GM18498 (cell line): ENCODE measurements at regions not wholly inside any gene's neighbourhood (a gene's known extent, or its start where the extent isn't known, plus 50 kb on each side); places are given as distances from the start of the nearest gene placed in this dataset.
"Not testable (repeated sequence)": the region's sequence is repeated elsewhere in the genome, so short reads cannot be mapped to it uniquely, and the experiment has no call there.

Experiments used
- ATAC-seq: cut with Tn5 transposase; IDR thresholded peaks from one replicate; pipeline ENCODE4 v1.9.1; 2021; ENCODE audit warnings: mild to moderate bottlenecking, moderate library complexity; ENCODE audit not compliant: unreplicated experiment

DNA sequence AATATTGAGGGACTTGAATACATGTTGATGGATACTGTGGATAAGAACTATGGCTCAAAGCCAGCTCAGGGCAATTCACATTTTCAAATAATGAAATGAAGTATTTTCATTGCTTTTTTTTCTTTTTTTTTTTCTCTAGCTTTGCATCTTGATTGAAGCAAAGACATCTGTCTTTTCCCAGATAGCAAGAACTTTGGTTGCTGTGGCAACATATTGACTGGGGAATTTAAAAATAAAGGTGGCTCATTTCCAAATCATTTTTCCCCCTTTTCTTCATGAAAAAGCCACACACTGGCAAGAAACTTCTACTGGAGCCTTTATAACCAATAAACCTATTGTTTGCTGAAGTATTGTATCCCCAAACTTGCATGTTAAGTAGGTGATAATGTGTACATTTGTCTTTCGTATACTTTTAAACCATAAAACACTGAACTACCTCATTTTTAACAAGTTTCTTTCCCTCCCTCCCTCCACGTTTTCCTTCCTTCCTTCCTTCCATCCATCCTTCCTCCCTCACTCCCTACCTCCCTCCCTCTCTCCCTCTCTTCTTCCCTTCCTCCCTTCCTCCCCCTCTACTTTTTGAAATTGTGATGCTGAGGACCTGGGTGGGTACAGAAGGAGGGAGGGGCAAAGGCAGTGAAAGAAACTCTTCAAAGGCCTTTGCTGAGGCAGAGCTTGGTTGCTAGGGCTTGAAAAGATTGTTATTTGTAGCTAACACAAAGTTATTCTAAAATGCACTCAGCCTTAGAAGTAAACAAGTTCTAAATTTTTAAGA, 343.5 kb upstream of the SPRY2 start:
- no peak for ATAC-seq

DNA sequence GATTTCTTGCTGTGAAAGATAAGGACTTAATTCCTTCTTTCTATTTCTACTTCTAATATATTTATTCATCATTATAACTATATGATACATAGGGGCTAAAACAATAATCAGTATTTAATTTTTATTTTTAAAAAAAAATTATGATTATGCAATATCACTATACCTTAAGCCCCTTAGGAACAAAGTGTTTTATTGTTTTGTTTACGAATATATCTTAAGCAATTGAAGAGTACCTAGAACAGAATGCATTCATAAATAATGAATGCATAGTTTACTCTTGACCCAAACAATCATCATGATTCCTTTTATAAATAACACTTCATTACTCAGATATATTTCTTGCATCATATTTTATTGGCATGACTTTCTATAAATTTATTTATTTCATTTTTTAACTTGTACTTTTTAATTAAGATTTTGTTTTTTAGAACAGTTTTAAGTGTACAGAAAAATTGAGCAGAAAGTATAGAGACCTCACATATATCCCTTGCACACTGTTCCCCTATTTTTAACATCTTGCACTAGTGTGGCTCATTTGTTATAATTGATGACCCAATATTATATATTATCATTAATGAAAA, 339.9 kb upstream of the SPRY2 start:
- no peak for ATAC-seq

GRCh38 chr13:80679423-80679822, 338.5 kb upstream of the SPRY2 start:
- ATAC-seq, result no peak

DNA sequence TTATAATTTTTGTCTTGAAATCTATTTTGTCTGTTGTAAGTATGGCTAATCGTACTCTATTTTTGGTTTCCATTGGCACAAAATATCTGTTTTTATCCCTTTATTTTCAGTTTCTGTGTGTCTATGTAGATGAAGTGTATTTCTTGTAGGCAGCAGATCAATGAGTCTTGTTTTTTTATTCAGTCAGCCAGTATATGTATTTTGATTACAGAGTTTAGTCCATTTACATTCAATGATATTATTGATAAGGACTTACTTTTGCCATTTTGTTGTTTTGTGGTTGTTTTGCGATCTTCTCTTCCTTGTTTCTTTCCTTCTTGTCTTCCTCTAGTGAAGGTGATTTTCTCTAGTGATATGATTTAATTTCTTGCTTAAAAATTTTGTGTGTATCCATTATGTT, 336.3 kb upstream of the SPRY2 start:
- no peak for ATAC-seq

DNA sequence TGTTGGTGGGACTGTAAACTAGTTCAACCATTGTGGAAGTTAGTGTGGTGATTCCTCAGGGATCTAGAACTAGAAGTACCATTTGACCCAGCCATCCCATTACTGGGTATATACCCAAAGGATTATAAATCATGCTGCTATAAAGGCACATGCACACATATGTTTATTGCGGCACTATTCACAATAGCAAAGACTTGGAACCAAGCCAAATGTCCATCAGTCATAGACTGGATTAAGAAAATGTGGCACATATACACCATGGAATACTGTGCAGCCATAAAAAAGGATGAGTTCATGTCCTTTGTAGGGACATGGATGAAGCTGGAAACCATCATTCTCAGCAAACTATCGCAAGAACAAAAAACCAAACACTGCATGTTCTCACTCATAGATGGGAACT, 334.5 kb upstream of the SPRY2 start:
- not testable (repeated sequence) for ATAC-seq

DNA sequence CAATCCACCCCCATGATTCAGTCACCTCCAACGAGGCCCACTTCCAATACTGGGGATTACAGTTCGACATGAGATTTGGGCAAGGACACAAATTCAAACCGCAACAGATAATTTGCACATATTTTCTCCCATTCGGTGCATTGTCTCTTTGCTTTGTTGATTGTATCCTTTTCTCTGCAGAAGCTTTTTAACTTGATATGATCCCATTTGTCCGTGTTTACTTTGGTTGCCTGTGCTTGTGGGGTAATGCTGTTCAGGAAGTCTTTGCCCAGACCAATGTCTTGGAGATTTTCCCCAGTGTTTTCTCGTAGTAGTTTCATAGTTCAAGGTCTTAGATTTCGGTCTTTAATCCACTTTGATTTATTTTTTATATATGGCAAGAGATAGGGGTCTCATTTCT, 330.8 kb upstream of the SPRY2 start:
- no peak for ATAC-seq

DNA sequence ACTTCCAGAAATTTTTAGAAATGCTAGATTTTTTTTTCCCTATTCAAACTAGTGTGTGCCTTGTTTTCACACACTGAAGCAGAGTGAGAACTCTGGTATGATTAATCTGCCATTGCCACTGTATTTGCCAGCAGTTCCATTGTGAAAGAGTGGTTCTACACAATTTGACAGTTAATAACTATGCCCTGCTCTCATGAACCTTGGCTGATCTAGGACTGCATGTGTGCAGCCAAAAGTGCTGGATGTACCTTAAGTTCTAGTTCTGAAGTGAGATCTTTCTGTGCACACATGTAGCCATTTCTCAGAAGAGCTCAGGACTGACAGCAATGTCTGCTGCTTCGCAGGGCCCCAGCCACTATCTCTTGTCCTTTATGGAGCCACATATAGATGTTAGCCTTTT, 328.2 kb upstream of the SPRY2 start:
- ATAC-seq, result no peak

DNA sequence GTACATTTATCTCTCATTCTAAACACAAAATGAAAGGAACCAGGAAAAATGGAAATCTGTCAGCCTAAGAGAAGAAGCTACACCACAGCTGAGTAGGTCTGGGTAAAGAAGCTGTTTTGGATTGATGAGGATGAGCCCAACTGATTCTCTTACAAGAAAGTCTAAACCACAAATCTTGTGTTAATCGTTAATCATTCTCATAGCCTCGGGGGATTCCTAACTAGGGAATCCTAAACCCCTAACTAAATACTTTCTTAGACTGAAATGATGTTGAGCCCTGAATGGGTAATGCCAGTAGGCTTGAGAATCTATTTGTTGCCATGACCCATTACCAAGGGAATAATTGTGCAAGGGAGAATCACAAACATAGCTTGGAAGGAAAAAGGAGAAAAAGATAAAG, 327.5 kb upstream of the SPRY2 start:
- ATAC-seq, result no peak

GRCh38 chr13:80666782-80667552, 326.0 kb upstream of the SPRY2 start:
- no peak for ATAC-seq

GRCh38 chr13:80665792-80666333, 324.9 kb upstream of the SPRY2 start:
- ATAC-seq, result no peak

DNA sequence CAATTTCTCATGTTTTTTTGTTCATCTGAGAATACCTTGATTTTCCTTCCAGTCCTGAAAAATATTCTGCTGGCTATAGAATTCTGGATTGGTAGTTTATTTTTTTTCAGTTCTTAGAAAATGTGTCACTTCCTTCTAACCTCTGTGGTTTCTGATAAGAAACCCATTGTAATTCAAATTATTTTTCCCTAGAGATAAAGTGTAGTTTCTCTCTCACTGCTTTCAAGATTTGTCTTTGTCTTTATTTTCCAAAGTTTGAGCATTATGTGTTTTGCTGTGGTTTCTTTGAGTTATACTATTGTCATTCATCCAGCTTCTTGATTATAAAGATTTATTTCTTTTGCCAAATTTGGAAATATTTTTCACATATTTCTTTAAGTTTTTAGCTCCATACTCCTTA, 324.0 kb upstream of the SPRY2 start:
- ATAC-seq, result no peak

- no peak for ATAC-seq
Observed at GRCh38 chr13:80663788-80664187, 322.9 kb upstream of the SPRY2 start.

- no peak for ATAC-seq
Observed at GRCh38 chr13:80658705-80659104, 317.8 kb upstream of the SPRY2 start.

- no peak for ATAC-seq
Observed at GRCh38 chr13:80656512-80656904, 315.6 kb upstream of the SPRY2 start.

GRCh38 chr13:80655778-80656511, 315.0 kb upstream of the SPRY2 start:
- no peak for ATAC-seq

GRCh38 chr13:80654638-80655249, 313.8 kb upstream of the SPRY2 start:
- no peak for ATAC-seq

DNA sequence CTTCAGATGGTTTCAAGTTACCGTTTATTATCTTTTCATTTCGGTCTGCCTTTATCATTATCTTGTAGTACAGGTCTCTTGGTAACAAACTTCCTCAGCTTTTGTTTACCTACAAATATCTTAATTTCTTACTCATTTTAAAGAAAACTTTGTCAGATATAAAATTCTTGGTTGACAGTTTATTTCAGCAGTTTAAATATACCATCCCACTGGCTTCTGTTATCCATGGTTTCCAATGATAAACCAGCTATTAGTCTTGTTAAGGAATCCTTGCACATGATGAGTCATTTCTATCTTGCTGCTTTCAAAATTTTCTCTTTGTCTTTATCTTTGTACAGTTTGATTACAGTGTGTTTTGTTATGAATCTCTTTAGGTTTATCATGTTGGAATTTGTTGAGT, 308.3 kb upstream of the SPRY2 start:
- no peak for ATAC-seq

- no peak for ATAC-seq
Observed at GRCh38 chr13:80642641-80643040, 301.7 kb upstream of the SPRY2 start.

DNA sequence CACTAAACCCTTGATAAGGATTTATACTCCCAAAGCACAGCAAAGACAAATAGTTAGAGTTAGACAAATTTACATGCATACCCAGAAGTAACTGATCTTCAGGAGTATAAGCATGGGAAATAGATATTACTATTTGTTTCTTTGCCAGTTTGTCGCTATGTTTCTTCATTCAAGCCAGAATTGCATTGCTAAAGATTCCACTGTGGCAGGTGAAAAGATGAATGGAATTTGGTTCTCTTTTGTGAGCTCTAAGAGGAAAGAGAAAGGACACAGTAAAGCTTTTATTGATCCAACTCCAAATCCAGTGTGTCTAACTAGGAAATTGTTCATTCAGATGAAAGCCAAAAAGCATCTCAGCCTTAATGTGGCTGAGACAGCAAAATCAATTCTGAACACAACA, 292.3 kb upstream of the SPRY2 start:
- ATAC-seq, result no peak

GRCh38 chr13:80630685-80631121, 289.8 kb upstream of the SPRY2 start:
- no peak for ATAC-seq

GRCh38 chr13:80618781-80619180, 277.9 kb upstream of the SPRY2 start:
- ATAC-seq, result no peak
